AG10803 (cell line): ENCODE measurements at regions not wholly inside any gene's neighbourhood (a gene's known extent, or its start where the extent isn't known, plus 50 kb on each side); places are given as distances from the start of the nearest gene placed in this dataset.
A peak's percentile ranks its signal among the peaks of the same experiment; 100 is the strongest.
"Not testable (repeated sequence)": the region's sequence is repeated elsewhere in the genome, so short reads cannot be mapped to it uniquely, and the experiment has no call there.

Experiments
- DNase-seq: peaks from one replicate; pipeline ENCODE4 v3.0.0; 2010; ENCODE audit warnings: low read depth
- H3K4me3 ChIP-seq: 2 replicates; pipeline ENCODE4 v1.5.1; 2011; ENCODE audit warnings: mild to moderate bottlenecking, low read length, control low read depth
- TF ChIP-seq, protein P1 (sequence below): conservative IDR thresholded peaks from 2 replicates; pipeline ENCODE4 v1.5.1; 2011; ENCODE audit warnings: mild to moderate bottlenecking, low read length, control low read depth, inconsistent platforms

GRCh38 chr9:33722359-33722675 is 73.0 kb upstream of the PRSS3 start:
- DNase-seq: no peak
- no peak overlapping the region for H3K4me3 ChIP-seq

GRCh38 chr9:33728613-33729012 is 66.7 kb upstream of the PRSS3 start:
- TF ChIP-seq, protein P1, sequence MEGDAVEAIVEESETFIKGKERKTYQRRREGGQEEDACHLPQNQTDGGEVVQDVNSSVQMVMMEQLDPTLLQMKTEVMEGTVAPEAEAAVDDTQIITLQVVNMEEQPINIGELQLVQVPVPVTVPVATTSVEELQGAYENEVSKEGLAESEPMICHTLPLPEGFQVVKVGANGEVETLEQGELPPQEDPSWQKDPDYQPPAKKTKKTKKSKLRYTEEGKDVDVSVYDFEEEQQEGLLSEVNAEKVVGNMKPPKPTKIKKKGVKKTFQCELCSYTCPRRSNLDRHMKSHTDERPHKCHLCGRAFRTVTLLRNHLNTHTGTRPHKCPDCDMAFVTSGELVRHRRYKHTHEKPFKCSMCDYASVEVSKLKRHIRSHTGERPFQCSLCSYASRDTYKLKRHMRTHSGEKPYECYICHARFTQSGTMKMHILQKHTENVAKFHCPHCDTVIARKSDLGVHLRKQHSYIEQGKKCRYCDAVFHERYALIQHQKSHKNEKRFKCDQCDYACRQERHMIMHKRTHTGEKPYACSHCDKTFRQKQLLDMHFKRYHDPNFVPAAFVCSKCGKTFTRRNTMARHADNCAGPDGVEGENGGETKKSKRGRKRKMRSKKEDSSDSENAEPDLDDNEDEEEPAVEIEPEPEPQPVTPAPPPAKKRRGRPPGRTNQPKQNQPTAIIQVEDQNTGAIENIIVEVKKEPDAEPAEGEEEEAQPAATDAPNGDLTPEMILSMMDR: no peak
- DNase-seq: no peak

More at GRCh38 chr9:33722359-33722675, 73.0 kb upstream of the PRSS3 start:
- TF ChIP-seq, protein P1: no peak

GRCh38 chr9:33731142-33731541 is 64.2 kb upstream of the PRSS3 start:
- no peak for DNase-seq
- TF ChIP-seq, protein P1: no peak
- no peak overlapping the region for H3K4me3 ChIP-seq

More at GRCh38 chr9:33728613-33729012, 66.7 kb upstream of the PRSS3 start:
- no peak overlapping the region for H3K4me3 ChIP-seq

- TF ChIP-seq, protein P1: no peak
- DNase-seq: no peak
Measured at GRCh38 chr9:33731625-33732024, 63.7 kb upstream of the PRSS3 start.

DNA sequence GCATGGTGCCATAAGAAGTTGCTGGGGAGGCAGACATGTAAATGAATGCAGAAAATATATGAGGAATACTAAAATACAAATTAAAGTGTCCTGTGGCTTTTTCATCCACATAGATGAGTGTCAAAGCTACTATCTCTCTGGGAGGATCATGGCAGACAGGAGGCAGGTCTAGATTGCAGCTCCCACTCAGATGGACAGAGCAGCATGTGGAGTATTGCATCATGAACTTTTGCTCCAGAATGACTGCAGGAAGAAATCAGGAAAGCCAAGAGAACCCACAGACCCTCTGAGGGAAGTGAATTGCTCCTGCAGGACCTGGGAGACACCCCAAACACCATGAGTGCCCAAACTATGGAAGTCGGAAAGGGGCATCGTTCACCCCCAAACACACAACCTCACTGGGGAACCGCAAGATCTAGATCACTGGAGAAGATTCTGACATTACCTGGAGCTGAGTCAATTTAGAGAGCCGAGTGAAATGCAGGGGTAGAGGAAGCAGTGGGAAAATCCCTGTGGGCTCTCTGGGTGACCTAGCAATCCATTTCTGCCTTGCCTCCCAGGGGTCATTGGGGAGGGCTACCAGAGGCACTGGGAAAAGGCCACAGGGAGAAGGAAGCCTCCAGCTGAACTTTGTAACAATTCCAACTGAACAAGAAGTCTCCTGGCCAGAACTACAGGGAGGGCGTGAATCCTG is 61.0 kb upstream of the PRSS3 start:
- not testable (repeated sequence) for H3K4me3 ChIP-seq, DNase-seq

More at GRCh38 chr9:33731625-33732024, 63.7 kb upstream of the PRSS3 start:
- H3K4me3 ChIP-seq: no peak overlapping the region

- DNase-seq, H3K4me3 ChIP-seq: not testable (repeated sequence)
Measured at GRCh38 chr9:33734941-33735835, 60.2 kb upstream of the PRSS3 start.

DNA sequence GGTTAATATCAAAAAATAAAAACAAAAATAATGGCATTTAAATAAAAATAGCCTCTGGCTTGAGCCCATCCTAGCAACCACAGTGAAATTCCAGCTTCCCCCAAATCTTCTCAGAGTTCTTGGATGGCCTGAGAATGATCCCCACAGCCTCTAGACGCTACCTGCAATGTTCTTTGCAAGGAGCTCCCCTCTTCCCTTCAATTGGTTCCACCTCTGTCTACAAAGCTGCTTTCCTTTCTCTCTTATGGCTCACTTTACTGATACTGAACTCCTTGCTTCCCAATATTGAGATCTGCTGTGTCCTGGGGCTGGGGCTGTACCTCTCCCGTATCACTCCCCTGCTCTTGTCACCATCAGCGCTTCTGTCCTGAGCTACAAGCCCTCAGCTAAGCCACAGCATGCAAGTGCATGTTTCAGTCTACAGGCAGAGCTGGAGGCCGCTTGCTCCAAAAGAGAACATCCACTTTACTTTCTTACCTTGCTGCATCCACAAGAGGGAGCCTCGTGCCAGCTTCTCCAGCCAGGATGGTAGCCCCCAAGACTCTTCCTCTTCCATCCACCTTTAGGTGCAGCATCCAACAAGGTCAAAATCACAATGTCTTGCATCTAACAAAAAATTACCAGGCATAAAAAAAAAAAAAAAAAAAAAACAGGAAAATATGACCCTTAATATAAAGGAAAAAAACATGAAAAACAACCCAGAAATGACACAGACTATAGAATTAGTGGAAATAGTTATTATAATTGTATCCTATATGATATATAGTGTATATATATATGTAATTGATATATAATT is 57.4 kb upstream of the PRSS3 start:
- TF ChIP-seq, protein P1: peak; percentile 84
- H3K4me3 ChIP-seq: no peak overlapping the region
- peak; percentile 55 for DNase-seq
